ENCODE measurements at regions not wholly inside any gene's neighbourhood (a gene's known extent, or its start where the extent isn't known, plus 50 kb on each side); places are given as distances from the start of the nearest gene placed in this dataset.

DNA sequence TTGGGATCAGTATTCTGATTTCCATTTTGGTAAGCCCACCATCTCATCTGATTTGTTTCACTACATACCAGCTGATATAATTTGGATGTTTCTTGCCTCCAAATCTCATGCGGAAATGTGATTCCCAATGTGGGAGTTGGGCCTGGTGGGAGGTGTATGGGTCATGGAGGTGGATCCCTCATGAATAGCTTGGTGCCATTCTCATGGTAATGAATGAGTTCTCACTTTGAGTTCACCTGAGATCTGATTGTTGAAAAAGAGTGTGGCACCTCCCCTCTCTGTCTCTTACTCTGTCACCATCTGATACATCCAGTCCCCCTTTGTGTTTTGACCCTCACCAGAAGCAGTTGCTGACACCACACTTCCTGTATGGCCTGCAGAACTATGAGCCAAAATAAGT, 347.3 kb downstream of the ARL4A start:
- H3K27ac ChIP-seq, result no peak overlapping the region
- H4K20me1 ChIP-seq, result no peaks in the 10 kb centered on the region
- no peaks in the 10 kb centered on the region for H3K9me3 ChIP-seq
- no peak for TF ChIP-seq Cebpa-rat (IDR thresholded peaks at IDR 0.05)
- no peaks in the 10 kb centered on the region for H3K4me1 ChIP-seq
- H3K4me3 ChIP-seq, result no peak overlapping the region
- H3K27me3 ChIP-seq, result no peaks in the 10 kb centered on the region
- H3K4me2 ChIP-seq, result no peak overlapping the region
- H3K9ac ChIP-seq, result no peak overlapping the region
- no peaks in the 10 kb centered on the region for H3K36me3 ChIP-seq

DNA sequence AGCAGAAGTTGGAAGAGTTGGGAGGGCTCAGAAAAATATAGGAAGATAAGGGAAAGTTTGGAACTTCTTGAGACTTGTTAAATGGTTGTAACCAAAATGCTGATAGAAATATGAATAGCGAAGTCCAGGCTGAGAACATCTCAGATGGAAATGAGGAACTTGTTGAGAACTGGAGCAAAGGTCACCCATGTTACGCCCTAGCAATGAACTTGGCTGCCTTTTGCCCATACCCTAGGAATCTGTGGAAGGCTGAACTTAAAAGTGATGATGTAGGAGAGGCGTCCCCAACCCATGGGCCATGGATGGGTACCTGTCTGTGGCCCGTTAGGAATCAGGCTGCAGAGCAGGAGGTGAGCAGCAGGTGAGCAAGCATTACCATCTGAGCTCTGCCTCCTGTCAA, 347.8 kb downstream of the ARL4A start:
- no peaks in the 10 kb centered on the region for H3K36me3 ChIP-seq
- no peak for TF ChIP-seq Cebpa-rat (IDR thresholded peaks at IDR 0.05)

GRCh38 chr7:13036256-13036780, 348.9 kb downstream of the ARL4A start:
- Histone ChIP-seq H3K4me3 (no peak overlapping the region), H3K4me2 (no peak overlapping the region)

More for the DNA sequence above, 347.8 kb downstream of the ARL4A start:
- no peak overlapping the region for H3K9ac ChIP-seq
- H3K4me2 ChIP-seq, result no peak overlapping the region
- H3K27ac ChIP-seq, result no peak overlapping the region
- no peaks in the 10 kb centered on the region for H4K20me1 ChIP-seq
- H3K4me3 ChIP-seq, result no peak overlapping the region
- no peaks in the 10 kb centered on the region for H3K4me1 ChIP-seq
- H3K9me3 ChIP-seq, result no peaks in the 10 kb centered on the region
- no peaks in the 10 kb centered on the region for H3K27me3 ChIP-seq

GRCh38 chr7:13037216-13037615, 349.8 kb downstream of the ARL4A start:
- Histone ChIP-seq H3K4me3 (no peak overlapping the region), H3K27ac (no peak overlapping the region), H3K27me3 (no peaks in the 10 kb centered on the region), H3K9ac (no peak overlapping the region), H4K20me1 (no peaks in the 10 kb centered on the region), H3K9me3 (no peaks in the 10 kb centered on the region), H3K36me3 (no peaks in the 10 kb centered on the region), H3K4me1 (no peaks in the 10 kb centered on the region), H3K4me2 (no peak overlapping the region)
- TF ChIP-seq Cebpa-rat (IDR thresholded peaks at IDR 0.05), result no peak

More at GRCh38 chr7:13036256-13036780, 348.9 kb downstream of the ARL4A start:
- H3K27ac ChIP-seq, result no peak overlapping the region
- H3K4me1 ChIP-seq, result no peaks in the 10 kb centered on the region
- H3K36me3 ChIP-seq, result no peaks in the 10 kb centered on the region
- no peaks in the 10 kb centered on the region for H3K9me3 ChIP-seq
- H4K20me1 ChIP-seq, result no peaks in the 10 kb centered on the region
- TF ChIP-seq Cebpa-rat (IDR thresholded peaks at IDR 0.05), result no peak
- H3K9ac ChIP-seq, result no peak overlapping the region
- H3K27me3 ChIP-seq, result no peaks in the 10 kb centered on the region

GRCh38 chr7:13041368-13041988, 354.0 kb downstream of the ARL4A start:
- TF ChIP-seq Cebpa-rat (IDR thresholded peaks at IDR 0.05), result no peak
- Histone ChIP-seq H4K20me1 (no peaks in the 10 kb centered on the region), H3K4me3 (no peak overlapping the region), H3K4me2 (no peak overlapping the region), H3K9ac (no peak overlapping the region), H3K27me3 (no peaks in the 10 kb centered on the region), H3K9me3 (no peaks in the 10 kb centered on the region), H3K27ac (no peak overlapping the region), H3K36me3 (no peaks in the 10 kb centered on the region), H3K4me1 (no peaks in the 10 kb centered on the region)

GRCh38 chr7:13042605-13043236, 355.3 kb downstream of the ARL4A start:
- H4K20me1 ChIP-seq, result no peaks in the 10 kb centered on the region
- H3K4me2 ChIP-seq, result no peak overlapping the region
- H3K4me3 ChIP-seq, result no peak overlapping the region
- H3K27me3 ChIP-seq, result no peaks in the 10 kb centered on the region
- H3K9ac ChIP-seq, result no peak overlapping the region
- H3K4me1 ChIP-seq, result no peaks in the 10 kb centered on the region
- H3K27ac ChIP-seq, result no peak overlapping the region
- no peaks in the 10 kb centered on the region for H3K9me3 ChIP-seq
- no peaks in the 10 kb centered on the region for H3K36me3 ChIP-seq
- no peak for TF ChIP-seq Cebpa-rat (IDR thresholded peaks at IDR 0.05)

GRCh38 chr7:13044309-13044708, 356.9 kb downstream of the ARL4A start:
- Histone ChIP-seq H4K20me1 (no peaks in the 10 kb centered on the region), H3K4me1 (no peaks in the 10 kb centered on the region), H3K27me3 (no peaks in the 10 kb centered on the region), H3K4me3 (no peak overlapping the region), H3K4me2 (no peak overlapping the region), H3K36me3 (no peaks in the 10 kb centered on the region), H3K9ac (no peak overlapping the region), H3K9me3 (no peaks in the 10 kb centered on the region), H3K27ac (no peak overlapping the region)
- TF ChIP-seq Cebpa-rat (IDR thresholded peaks at IDR 0.05), result no peak

DNA sequence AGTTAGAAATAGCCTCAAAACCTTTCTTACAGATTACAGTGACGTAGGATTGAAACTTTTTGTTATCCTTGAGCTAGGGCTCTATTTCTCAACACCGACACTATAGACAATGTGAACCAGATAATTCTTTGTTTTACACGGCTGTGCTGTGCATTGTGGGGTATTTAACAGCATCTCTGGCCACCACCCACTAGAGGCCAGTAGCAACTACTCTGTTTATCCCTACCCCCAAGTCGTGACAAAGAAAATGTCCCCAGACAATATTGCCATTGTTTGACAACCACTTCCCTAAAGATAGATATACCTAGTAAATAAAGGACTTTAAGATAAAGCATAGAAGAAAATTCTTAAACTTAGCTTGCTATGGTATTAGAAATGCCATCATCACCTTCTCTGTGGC, 359.6 kb downstream of the ARL4A start:
- no peaks in the 10 kb centered on the region for H3K4me1 ChIP-seq
- no peak for TF ChIP-seq Cebpa-rat (IDR thresholded peaks at IDR 0.05)
- H3K4me3 ChIP-seq, result no peak overlapping the region
- H4K20me1 ChIP-seq, result no peaks in the 10 kb centered on the region
- H3K9me3 ChIP-seq, result no peaks in the 10 kb centered on the region
- no peak overlapping the region for H3K9ac ChIP-seq
- H3K4me2 ChIP-seq, result no peak overlapping the region
- no peaks in the 10 kb centered on the region for H3K27me3 ChIP-seq
- H3K27ac ChIP-seq, result no peak overlapping the region
- no peaks in the 10 kb centered on the region for H3K36me3 ChIP-seq

- no peaks in the 10 kb centered on the region for H3K4me1 ChIP-seq
- no peaks in the 10 kb centered on the region for H4K20me1 ChIP-seq
- H3K36me3 ChIP-seq, result no peaks in the 10 kb centered on the region
- no peaks in the 10 kb centered on the region for H3K27me3 ChIP-seq
- no peak overlapping the region for H3K27ac ChIP-seq
- no peak overlapping the region for H3K4me2 ChIP-seq
- TF ChIP-seq Cebpa-rat (IDR thresholded peaks at IDR 0.05), result no peak
- no peak overlapping the region for H3K4me3 ChIP-seq
- no peaks in the 10 kb centered on the region for H3K9me3 ChIP-seq
- H3K9ac ChIP-seq, result no peak overlapping the region
These were observed 362.5 kb downstream of the ARL4A start for GRCh38 chr7:13049946-13050345.

GRCh38 chr7:13050703-13051102, 363.3 kb downstream of the ARL4A start:
- TF ChIP-seq Cebpa-rat (IDR thresholded peaks at IDR 0.05), result no peak
- H3K4me1 ChIP-seq, result peaks cover under 1% of the 10 kb centered on the region; the same call in 1 of the 2 replicates
- H3K4me2 ChIP-seq, result no peak overlapping the region
- no peak overlapping the region for H3K4me3 ChIP-seq
- no peaks in the 10 kb centered on the region for H3K27me3 ChIP-seq
- H3K27ac ChIP-seq, result no peak overlapping the region
- no peaks in the 10 kb centered on the region for H4K20me1 ChIP-seq
- no peak overlapping the region for H3K9ac ChIP-seq
- no peaks in the 10 kb centered on the region for H3K36me3 ChIP-seq
- no peaks in the 10 kb centered on the region for H3K9me3 ChIP-seq

Measured in BLaER1 (cell line).